ENCODE measurements at regions not wholly inside any gene's neighbourhood (a gene's known extent, or its start where the extent isn't known, plus 50 kb on each side); places are given as distances from the start of the nearest gene placed in this dataset.

DNA sequence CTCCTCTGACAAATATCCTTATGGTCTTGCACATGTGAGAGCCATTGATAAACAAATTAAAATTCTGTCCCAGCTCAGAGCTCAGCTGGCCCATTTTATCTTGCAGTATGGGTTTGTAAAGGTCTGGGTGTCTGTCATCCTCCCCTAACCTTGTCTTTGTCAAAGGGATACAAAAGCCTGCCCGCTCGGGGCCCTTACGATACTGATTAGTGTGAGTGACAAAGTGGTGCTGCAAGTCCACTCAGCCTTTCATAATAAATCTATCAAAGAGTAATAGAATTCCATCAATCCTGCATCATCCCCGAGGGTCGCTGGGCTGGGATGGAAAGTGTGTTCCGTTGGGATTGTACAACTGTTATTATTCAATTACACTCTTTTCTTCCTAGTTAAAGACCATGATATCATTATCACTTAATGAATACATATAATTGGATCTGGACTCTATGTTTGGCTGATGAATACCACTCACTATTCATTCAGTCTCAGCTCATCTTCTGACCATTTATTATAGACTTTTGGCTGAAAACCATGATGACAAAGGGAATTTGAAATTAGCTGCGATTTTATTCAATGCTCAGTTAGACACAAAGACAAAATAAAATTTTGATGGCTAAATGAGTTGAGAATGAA is 122.5 kb upstream of the FOXD3 start:
- TF ChIP-seq ZNF274 (IDR thresholded peaks at IDR 0.05; ENCODE audit: low read depth, low read length) (no peak), YY1 (IDR thresholded peaks at IDR 0.05; ENCODE audit: insufficient read depth, insufficient read length) (no peak)

Data from NT2/D1 (cell line).